ENCODE measurements at regions not wholly inside any gene's neighbourhood (a gene's known extent, or its start where the extent isn't known, plus 50 kb on each side); places are given as distances from the start of the nearest gene placed in this dataset.

DNA sequence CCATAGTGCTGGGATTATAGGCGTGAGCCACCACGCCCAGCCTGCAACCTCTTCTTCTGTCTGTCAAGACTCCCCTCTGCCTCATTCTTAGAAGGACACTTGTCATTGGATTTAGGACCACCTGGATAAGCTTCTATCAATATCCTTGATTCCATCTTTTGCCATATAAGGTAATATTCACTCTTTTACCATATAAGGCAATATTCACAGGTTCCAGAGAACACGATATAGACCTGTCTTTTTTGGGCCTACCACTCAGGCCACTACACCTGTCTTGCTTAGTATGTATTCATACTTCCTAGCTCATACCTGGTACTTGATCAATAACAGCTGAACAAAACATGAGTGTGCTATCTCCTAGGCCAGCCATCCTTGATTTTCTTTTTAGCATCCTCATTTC lies 149.2 kb upstream of the TOX3 start:
- TF ChIP-seq, protein P1, sequence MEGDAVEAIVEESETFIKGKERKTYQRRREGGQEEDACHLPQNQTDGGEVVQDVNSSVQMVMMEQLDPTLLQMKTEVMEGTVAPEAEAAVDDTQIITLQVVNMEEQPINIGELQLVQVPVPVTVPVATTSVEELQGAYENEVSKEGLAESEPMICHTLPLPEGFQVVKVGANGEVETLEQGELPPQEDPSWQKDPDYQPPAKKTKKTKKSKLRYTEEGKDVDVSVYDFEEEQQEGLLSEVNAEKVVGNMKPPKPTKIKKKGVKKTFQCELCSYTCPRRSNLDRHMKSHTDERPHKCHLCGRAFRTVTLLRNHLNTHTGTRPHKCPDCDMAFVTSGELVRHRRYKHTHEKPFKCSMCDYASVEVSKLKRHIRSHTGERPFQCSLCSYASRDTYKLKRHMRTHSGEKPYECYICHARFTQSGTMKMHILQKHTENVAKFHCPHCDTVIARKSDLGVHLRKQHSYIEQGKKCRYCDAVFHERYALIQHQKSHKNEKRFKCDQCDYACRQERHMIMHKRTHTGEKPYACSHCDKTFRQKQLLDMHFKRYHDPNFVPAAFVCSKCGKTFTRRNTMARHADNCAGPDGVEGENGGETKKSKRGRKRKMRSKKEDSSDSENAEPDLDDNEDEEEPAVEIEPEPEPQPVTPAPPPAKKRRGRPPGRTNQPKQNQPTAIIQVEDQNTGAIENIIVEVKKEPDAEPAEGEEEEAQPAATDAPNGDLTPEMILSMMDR (IDR thresholded peaks at IDR 0.05): no peak
- TF ChIP-seq EZH2 (IDR thresholded peaks at IDR 0.05) (no peak), EZH2phosphoT487 (IDR thresholded peaks at IDR 0.05) (no peak)

All from neural progenitor cell (in vitro differentiated cells).